ENCODE measurements at regions not wholly inside any gene's neighbourhood (a gene's known extent, or its start where the extent isn't known, plus 50 kb on each side); places are given as distances from the start of the nearest gene placed in this dataset.

GRCh38 chr19:33876192-33876591 is 79.5 kb downstream of the KCTD15 start:
- Histone ChIP-seq H3K9me3 (ENCODE audit: control insufficient read depth, insufficient read depth, low read length) (no peaks in the 10 kb centered on the region), H3K36me3 (ENCODE audit: control insufficient read depth, insufficient read depth, low read length) (no peaks in the 10 kb centered on the region), H3K4me1 (ENCODE audit: control insufficient read depth, insufficient read depth, low read length) (no peaks in the 10 kb centered on the region), H3K27ac (ENCODE audit: low read length) (no peak overlapping the region), H3K4me3 (ENCODE audit: low read length) (no peak overlapping the region), H3K27me3 (ENCODE audit: control insufficient read depth, insufficient read depth, low read length) (no peaks in the 10 kb centered on the region)
- no peaks in the 10 kb centered on the region for H3K4me1 Mint-ChIP-seq
- no peaks in the 10 kb centered on the region for H3K9me3 Mint-ChIP-seq
- no peak for TF ChIP-seq CTCF (IDR thresholded peaks at IDR 0.05)
- no peaks in the 10 kb centered on the region for H3K36me3 Mint-ChIP-seq
- 100% methylated on average over 1 of the region's 3 CpGs for WGBS (ENCODE audit: insufficient coverage)
- no peak for ATAC-seq
- DNase-seq = no peak
- no peak overlapping the region for H3K27ac Mint-ChIP-seq
- H3K27me3 Mint-ChIP-seq (ENCODE audit: low read depth in 2 of 2) = peaks cover 2 to 12% of the 10 kb centered on the region in 2 donors
- no peak overlapping the region for H3K4me3 Mint-ChIP-seq
- intact Hi-C loops (cut with micrococcal nuclease) = no loop called here

GRCh38 chr19:33878030-33878544 is 81.4 kb downstream of the KCTD15 start:
- Mint-ChIP-seq H3K36me3 (no peaks in the 10 kb centered on the region), H3K9me3 (no peaks in the 10 kb centered on the region), H3K27me3 (ENCODE audit: low read depth in 2 of 2) (peaks cover 2 to 12% of the 10 kb centered on the region in 2 donors), H3K4me3 (no peak overlapping the region), H3K4me1 (no peaks in the 10 kb centered on the region), H3K27ac (no peak overlapping the region)
- H3K27ac ChIP-seq (ENCODE audit: low read length) = no peak overlapping the region
- ATAC-seq (no peak), DNase-seq (no peak)
- no peaks in the 10 kb centered on the region for H3K4me1 ChIP-seq (ENCODE audit: control insufficient read depth, insufficient read depth, low read length)
- no peak overlapping the region for H3K4me3 ChIP-seq (ENCODE audit: low read length)
- TF ChIP-seq CTCF (IDR thresholded peaks at IDR 0.05) = no peak
- no peaks in the 10 kb centered on the region for H3K36me3 ChIP-seq (ENCODE audit: control insufficient read depth, insufficient read depth, low read length)
- no peaks in the 10 kb centered on the region for H3K27me3 ChIP-seq (ENCODE audit: control insufficient read depth, insufficient read depth, low read length)
- no peaks in the 10 kb centered on the region for H3K9me3 ChIP-seq (ENCODE audit: control insufficient read depth, insufficient read depth, low read length)
- intact Hi-C loops (cut with micrococcal nuclease) = no loop called here
- 97% methylated on average over 13 of the region's 13 CpGs for WGBS (ENCODE audit: insufficient coverage)

GRCh38 chr19:33878910-33879810 is 82.5 kb downstream of the KCTD15 start:
- H3K9me3 ChIP-seq (ENCODE audit: control insufficient read depth, insufficient read depth, low read length) = no peaks in the 10 kb centered on the region
- WGBS (ENCODE audit: insufficient coverage) = 93% methylated on average over 10 of the region's 11 CpGs
- Mint-ChIP-seq H3K4me1 (peaks cover 0 to 1% of the 10 kb centered on the region in 2 donors), H3K4me3 (no peak overlapping the region), H3K36me3 (no peaks in the 10 kb centered on the region), H3K9me3 (no peaks in the 10 kb centered on the region), H3K27ac (no peak overlapping the region), H3K27me3 (ENCODE audit: low read depth in 2 of 2) (peaks cover 2 to 14% of the 10 kb centered on the region in 2 donors)
- intact Hi-C loops (cut with micrococcal nuclease) = no loop called here
- H3K4me3 ChIP-seq (ENCODE audit: low read length) = no peak overlapping the region
- DNase-seq (no peak), ATAC-seq (no peak)
- H3K36me3 ChIP-seq (ENCODE audit: control insufficient read depth, insufficient read depth, low read length) = no peaks in the 10 kb centered on the region
- no peak overlapping the region for H3K27ac ChIP-seq (ENCODE audit: low read length)
- H3K27me3 ChIP-seq (ENCODE audit: control insufficient read depth, insufficient read depth, low read length) = no peaks in the 10 kb centered on the region
- no peaks in the 10 kb centered on the region for H3K4me1 ChIP-seq (ENCODE audit: control insufficient read depth, insufficient read depth, low read length)
- no peak for TF ChIP-seq CTCF (IDR thresholded peaks at IDR 0.05)
